ENCODE measurements at regions not wholly inside any gene's neighbourhood (a gene's known extent, or its start where the extent isn't known, plus 50 kb on each side); places are given as distances from the start of the nearest gene placed in this dataset.

DNA sequence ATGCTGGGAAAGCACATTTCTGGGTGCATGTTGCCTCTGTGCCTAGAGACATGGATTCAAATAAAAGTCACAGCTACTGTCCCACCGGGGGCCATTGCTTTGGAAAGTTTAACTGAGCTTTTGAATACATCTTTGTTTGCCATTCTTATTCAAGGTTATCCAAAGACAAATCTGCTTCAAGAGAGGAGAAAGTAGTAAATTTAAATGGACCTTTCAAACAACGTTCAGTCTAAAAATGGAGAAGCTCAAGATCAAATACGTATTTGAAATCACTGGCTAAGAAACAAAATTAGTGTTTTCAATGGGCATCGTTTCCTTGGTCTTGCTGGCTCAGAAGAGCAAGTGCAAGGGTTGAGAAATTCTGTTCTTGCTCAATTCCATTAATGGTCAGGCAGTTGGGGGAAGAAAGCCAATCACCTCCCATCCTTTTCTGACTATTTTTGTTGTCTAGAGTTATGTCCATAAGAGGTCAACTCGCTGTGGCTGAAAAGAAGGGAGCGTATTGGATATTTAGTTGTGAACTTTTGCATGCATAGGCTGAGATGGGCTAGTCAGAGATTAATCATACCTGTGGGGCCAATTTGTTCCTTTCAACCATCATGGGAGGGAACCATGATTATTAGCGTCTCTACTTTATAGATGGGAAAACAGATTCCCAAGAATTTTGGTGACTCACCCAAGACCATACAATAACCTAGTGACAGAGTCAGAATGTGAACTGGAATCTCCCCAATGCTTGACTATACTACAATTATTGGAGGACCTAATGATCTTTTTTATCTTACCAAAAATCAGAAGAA, 276.2 kb upstream of the TNC start:
- Histone ChIP-seq H3K4me3 (ENCODE audit: low read length) (no peak overlapping the region), H3K27me3 (replicated peaks; ENCODE audit: insufficient read depth, low read length) (no peaks in the 10 kb centered on the region), H3K27ac (ENCODE audit: low read length) (no peak overlapping the region), H3K9me2 (replicated peaks; ENCODE audit: insufficient read depth, low read length) (no peaks in the 10 kb centered on the region), H2AFZ (ENCODE audit: low read length) (no peak overlapping the region), H3K4me1 (ENCODE audit: low read length) (0 out of 2 replicates have a peak, but pooled peaks cover 5% of the 10 kb centered on the region), H4K20me1 (ENCODE audit: insufficient read depth, low read length) (no peaks in the 10 kb centered on the region), H3K4me2 (ENCODE audit: low read depth, low read length) (no peak overlapping the region), H3K9me3 (replicated peaks; ENCODE audit: insufficient read depth, low read length) (no peaks in the 10 kb centered on the region), H3F3A (ENCODE audit: insufficient read depth, low read length) (no peaks in the 10 kb centered on the region), H3K79me2 (ENCODE audit: low read length) (no peaks in the 10 kb centered on the region), H3K9ac (ENCODE audit: low read length) (no peak overlapping the region), H3K36me3 (replicated peaks; ENCODE audit: insufficient read depth, low read length) (no peaks in the 10 kb centered on the region)
- TF ChIP-seq, protein P1, sequence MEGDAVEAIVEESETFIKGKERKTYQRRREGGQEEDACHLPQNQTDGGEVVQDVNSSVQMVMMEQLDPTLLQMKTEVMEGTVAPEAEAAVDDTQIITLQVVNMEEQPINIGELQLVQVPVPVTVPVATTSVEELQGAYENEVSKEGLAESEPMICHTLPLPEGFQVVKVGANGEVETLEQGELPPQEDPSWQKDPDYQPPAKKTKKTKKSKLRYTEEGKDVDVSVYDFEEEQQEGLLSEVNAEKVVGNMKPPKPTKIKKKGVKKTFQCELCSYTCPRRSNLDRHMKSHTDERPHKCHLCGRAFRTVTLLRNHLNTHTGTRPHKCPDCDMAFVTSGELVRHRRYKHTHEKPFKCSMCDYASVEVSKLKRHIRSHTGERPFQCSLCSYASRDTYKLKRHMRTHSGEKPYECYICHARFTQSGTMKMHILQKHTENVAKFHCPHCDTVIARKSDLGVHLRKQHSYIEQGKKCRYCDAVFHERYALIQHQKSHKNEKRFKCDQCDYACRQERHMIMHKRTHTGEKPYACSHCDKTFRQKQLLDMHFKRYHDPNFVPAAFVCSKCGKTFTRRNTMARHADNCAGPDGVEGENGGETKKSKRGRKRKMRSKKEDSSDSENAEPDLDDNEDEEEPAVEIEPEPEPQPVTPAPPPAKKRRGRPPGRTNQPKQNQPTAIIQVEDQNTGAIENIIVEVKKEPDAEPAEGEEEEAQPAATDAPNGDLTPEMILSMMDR (IDR thresholded peaks at IDR 0.05; ENCODE audit: low read length): no peak
- TF ChIP-seq EZH2 (optimal IDR thresholded peaks at IDR 0.05; ENCODE audit: low read depth, low read length) (no peak), EZH2phosphoT487 (IDR thresholded peaks at IDR 0.05; ENCODE audit: low read length) (no peak)
- no peak for DNase-seq

DNA sequence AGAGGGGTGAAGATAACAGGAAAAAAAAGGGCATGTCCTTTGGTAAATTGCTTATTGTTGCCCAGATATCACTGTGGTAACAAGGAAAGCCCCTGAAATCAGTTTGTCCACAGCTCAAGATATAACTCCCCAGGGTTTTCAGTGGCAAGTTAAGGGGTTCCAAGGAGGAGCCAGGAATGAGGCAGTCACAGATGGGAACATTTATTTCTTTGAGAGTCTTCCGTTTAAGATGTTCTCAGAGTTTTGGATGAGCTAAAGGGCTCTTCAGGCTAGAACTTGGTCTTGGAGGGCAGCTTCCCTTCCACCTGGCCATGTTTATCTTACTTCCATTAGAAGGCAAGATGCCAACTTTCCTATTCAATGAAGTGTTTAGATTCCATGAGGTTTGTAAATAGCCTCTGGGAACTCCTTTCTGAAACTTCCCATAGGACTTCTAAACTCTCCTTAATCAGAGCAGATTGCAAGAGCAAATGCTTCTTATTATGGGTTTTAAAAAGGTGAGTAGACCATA, 277.6 kb upstream of the TNC start:
- Histone ChIP-seq H3K27ac (ENCODE audit: low read length) (no peak overlapping the region), H3K4me2 (ENCODE audit: low read depth, low read length) (no peak overlapping the region), H2AFZ (ENCODE audit: low read length) (no peak overlapping the region), H3K4me1 (ENCODE audit: low read length) (0 out of 2 replicates have a peak, but pooled peaks cover 5% of the 10 kb centered on the region), H3K9me2 (replicated peaks; ENCODE audit: insufficient read depth, low read length) (no peaks in the 10 kb centered on the region), H3K27me3 (replicated peaks; ENCODE audit: insufficient read depth, low read length) (no peaks in the 10 kb centered on the region), H3K4me3 (ENCODE audit: low read length) (no peak overlapping the region), H3K79me2 (ENCODE audit: low read length) (no peaks in the 10 kb centered on the region), H3K9ac (ENCODE audit: low read length) (no peak overlapping the region), H4K20me1 (ENCODE audit: insufficient read depth, low read length) (no peaks in the 10 kb centered on the region), H3K36me3 (replicated peaks; ENCODE audit: insufficient read depth, low read length) (no peaks in the 10 kb centered on the region), H3K9me3 (replicated peaks; ENCODE audit: insufficient read depth, low read length) (no peaks in the 10 kb centered on the region), H3F3A (ENCODE audit: insufficient read depth, low read length) (no peaks in the 10 kb centered on the region)
- TF ChIP-seq EZH2phosphoT487 (IDR thresholded peaks at IDR 0.05; ENCODE audit: low read length): no peak
- TF ChIP-seq EZH2 (optimal IDR thresholded peaks at IDR 0.05; ENCODE audit: low read depth, low read length): no peak
- TF ChIP-seq, protein P1 (IDR thresholded peaks at IDR 0.05; ENCODE audit: low read length): no peak
- DNase-seq: no peak

DNA sequence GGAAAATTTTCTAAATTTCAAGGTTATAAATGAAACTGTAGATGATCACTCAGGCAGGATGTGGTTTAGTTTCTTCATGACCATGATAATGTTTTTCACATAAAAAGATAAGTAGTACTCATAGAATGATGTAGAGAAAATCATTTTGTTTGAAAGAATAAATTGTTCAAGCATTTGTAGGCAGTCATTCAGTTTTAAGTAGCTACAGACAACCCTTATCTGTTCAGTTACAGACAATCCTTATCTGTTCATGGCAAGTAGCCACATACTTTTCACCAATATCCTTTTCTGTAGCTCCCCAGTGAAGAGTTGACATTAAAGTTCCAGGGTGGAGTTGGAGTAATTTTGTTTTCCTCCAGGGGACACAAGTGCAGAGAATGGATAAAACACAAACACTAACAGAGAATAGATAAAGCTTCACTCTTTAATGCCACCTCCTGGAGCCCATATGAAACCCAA, 278.1 kb upstream of the TNC start:
- H3K79me2 ChIP-seq (ENCODE audit: low read length): no peaks in the 10 kb centered on the region
- H3K4me1 ChIP-seq (ENCODE audit: low read length): 0 out of 2 replicates have a peak, but pooled peaks cover 5% of the 10 kb centered on the region
- no peaks in the 10 kb centered on the region for H3F3A ChIP-seq (ENCODE audit: insufficient read depth, low read length)
- no peak overlapping the region for H3K4me3 ChIP-seq (ENCODE audit: low read length)
- H3K36me3 ChIP-seq (replicated peaks; ENCODE audit: insufficient read depth, low read length): no peaks in the 10 kb centered on the region
- TF ChIP-seq, protein P1 (IDR thresholded peaks at IDR 0.05; ENCODE audit: low read length): no peak
- TF ChIP-seq EZH2 (optimal IDR thresholded peaks at IDR 0.05; ENCODE audit: low read depth, low read length): no peak
- no peak for TF ChIP-seq EZH2phosphoT487 (IDR thresholded peaks at IDR 0.05; ENCODE audit: low read length)
- H3K9me2 ChIP-seq (replicated peaks; ENCODE audit: insufficient read depth, low read length): no peaks in the 10 kb centered on the region
- no peak overlapping the region for H2AFZ ChIP-seq (ENCODE audit: low read length)
- DNase-seq: peak; percentile 10
- no peak overlapping the region for H3K9ac ChIP-seq (ENCODE audit: low read length)
- H3K9me3 ChIP-seq (replicated peaks; ENCODE audit: insufficient read depth, low read length): no peaks in the 10 kb centered on the region
- H4K20me1 ChIP-seq (ENCODE audit: insufficient read depth, low read length): no peaks in the 10 kb centered on the region
- no peak overlapping the region for H3K27ac ChIP-seq (ENCODE audit: low read length)
- no peaks in the 10 kb centered on the region for H3K27me3 ChIP-seq (replicated peaks; ENCODE audit: insufficient read depth, low read length)
- no peak overlapping the region for H3K4me2 ChIP-seq (ENCODE audit: low read depth, low read length)
